Activated CD4-positive, alpha-beta T cell treated with anti-CD3 and anti-CD28 coated beads for 48 hours (primary cell): ENCODE measurements at regions not wholly inside any gene's neighbourhood (a gene's known extent, or its start where the extent isn't known, plus 50 kb on each side); places are given as distances from the start of the nearest gene placed in this dataset.

Experiments used
- DNase-seq: peaks from one replicate; pipeline ENCODE4 v3.0.0-alpha.2; 2020

DNA sequence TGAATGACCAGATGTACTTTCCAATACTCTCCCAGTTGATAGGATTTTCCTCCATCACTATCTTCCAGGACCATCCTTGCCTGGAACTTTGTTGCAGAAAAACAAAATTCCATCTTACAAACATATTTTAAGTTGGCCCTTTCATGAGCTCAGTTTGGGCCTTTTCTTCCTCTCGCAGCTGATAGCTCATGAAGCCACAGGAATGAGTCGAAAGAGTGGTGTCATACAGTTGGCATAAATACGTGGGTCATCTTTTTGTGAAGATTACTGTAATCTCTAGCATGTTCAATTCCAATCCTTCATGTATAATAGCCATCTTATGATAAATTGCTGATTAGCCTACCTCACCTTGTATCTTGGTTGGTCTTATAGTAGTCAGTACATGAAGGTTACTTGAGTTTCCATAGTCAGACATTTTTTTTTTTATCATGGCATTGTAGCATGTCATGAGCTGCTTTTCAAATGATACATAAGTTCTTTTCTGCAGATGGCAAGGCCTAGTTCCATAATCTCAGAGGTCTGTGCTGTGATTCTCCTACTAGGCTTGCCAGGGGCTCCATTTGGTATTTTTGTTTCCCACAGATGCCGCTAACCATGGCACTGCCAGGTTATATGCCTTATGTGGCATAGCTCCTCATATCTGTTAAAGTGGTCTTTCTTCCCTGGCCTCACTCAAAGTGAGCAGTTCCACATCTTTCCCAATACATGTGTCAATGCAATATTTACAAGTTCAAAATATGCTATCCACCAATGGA lies 380.6 kb upstream of the DCN start:
- no peak for DNase-seq

DNA sequence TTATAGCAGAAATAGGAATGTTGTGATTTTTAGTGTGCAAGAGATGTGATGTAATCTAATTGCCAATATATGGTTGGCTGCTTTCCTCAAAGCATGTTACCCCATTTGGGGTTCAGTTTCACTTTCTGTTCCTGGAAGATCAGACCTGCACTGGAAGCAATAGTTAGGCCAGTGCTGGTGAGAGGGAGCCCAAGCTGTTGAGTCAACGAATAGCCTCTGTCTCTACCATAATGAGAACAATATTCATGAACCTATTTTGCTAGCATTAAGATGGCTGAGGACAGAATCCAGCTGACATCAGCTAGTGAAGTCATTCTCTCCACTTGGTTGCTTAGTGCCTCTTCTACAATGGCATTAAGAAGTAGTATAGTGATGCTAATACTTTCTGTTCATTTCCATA lies 379.9 kb upstream of the DCN start:
- no peak for DNase-seq

DNA sequence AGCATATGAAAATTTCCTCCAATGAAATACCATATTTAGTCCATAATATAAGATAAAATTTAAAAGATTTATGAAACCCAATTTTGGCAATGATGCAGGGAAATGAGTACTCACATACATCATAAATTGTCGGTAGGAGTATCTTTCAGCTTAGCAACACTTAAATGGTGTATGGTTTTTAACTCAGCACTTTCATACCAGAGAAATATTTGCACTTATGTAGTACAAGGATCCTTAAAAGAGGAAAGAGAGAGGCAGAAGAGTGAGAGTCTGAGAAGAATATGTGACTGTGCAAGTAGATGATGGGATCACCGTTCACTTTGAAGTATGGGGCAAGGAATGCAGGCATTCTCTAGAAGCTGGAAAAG lies 379.3 kb upstream of the DCN start:
- no peak for DNase-seq

DNA sequence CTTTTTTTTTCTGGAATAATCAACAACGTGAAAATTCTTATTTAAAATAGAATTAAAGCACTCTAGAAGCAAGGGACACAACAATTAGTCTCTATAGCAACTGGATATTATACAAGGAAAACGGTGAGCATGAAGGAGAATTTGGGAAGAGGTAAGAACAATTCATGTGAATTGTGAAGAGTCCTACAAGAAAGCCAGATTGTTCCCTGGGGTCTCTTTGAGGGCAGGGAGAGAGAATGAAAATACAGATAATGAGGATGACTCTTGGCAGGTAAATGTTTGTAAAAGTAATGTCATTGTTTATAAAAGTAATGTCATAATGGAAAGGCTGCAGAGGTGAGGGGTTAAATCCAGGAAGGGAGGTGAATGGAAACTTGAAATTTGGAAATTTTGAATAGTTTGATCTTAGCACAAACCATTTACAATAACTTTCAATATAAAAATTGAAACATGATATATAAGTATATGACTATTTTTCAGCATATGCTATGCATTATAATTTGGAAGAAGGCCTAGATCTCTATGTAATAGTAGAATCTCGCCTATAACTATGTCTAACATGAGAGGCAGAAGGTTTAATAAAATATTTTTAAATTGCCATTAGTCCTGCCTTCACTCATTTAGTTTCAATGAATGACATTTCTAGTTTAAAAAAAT lies 378.8 kb upstream of the DCN start:
- DNase-seq, result no peak

DNA sequence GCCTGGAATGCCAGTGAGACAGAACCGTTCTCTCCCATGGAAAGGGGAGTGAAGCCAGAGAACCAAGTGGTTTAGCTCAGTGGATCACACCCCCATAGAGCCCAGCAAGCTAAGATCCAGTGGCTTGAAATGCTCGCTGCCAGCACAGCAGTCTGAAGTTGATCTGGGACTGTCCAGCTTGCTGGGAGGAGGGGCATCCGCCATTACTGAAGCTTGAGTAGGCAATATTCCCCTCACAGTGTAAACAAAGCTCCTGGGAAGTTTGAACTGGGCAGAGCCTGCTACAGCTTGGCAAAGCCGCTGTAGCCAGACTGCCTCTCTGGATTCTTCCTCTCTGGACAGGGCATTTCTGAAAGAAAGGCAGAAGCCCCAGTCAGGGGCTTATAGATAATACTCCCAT lies 374.3 kb upstream of the DCN start:
- DNase-seq, result no peak

DNA sequence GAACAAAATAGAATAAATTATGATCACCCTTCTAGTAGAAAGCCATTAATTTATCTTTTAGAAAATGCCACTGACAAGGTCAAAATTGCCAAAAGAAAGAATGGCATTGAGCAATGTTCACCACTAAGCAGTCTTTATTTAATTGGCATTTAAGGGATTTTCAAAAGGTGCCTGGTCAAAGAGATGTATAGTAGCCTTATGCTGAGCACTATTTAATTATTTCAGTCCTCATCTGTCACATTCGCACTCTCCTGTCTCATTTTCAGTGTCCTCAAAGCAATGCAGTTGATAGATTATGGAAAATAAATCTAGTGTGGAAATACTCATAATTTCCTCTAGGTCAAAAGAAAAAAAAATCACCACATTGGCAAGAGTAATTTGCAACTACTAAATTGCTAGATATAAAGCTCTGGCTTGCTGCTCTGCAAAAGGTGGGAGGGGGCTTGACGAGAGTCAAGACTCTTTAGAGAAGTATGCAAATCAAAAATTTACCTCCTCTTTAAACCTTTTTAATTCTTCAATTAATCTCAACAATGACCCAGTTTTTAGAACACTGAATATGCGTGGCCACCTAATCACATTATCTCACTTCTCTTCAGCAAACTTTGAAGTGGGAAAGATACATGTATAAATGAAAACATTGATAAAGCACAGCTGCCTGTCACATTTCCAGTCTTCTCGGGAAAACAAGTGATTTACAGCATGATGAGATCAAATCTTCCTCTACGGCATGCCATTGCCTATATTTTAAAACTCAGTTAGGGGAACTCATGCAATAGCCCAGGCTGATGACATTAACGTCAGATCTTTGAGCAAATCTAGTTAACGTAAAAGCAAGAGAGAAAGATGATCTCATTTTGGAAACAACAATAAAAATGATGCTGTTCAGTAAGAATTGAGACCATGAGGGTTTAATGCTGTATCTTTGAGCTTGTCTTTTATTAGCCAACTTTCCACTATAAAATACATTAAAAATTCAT lies 373.1 kb upstream of the DCN start:
- DNase-seq, result no peak

DNA sequence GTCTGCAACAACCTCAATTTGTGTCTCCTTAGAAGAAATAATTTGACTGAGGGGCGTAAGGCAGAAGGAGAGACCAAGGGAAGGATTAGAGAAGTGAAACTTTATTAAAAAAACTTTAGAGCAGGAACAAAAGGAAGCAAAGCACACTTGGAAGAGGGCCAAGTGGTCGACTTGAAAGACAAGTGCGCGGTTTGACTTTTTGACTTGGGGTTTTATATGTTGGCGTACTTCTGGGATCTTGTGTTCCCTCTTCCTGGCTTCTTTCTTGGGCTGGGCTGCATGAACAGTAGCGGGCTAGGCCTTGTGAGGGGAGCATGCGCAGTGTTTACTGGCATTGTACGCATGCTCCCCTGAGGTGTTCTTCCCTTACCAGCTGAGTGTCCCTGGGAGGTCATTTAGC lies 369.3 kb upstream of the DCN start:
- no peak for DNase-seq

DNA sequence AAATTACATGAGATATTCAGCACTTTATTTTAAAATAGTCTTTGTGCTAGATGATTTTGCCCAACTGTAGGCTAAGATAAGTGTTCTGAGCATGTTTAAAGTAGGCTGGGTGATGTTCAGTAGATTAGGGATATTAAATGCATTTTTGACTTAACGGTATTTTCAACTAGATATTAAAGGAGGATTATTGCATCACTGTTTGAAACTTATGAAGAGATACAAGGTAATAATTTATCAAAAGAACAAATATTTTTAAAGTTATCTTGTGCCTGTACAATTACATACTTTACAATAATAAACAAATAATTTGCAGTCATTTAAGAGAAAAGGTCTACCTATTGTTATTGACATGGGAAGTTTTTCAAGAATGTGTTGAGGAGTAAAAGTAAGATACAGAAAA lies 368.6 kb upstream of the DCN start:
- no peak for DNase-seq

DNA sequence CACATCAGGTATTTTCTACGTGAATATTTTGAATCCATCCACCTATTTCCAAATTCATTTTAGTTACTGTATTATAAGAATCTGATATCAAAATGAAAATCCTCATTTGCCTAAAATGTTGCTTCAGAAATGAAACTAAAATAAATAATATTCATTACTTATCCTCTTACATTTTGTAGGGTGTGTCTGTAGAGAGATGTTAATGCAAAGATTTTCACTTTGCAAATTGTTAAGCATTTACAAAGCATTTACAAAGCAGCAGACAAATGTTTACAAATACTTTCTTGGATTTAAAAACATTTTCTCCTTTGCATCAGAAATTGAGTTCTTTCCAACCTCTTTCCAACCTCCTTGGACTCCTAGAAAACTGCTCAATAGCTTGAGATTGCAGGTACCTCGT lies 360.0 kb upstream of the DCN start:
- no peak for DNase-seq

DNA sequence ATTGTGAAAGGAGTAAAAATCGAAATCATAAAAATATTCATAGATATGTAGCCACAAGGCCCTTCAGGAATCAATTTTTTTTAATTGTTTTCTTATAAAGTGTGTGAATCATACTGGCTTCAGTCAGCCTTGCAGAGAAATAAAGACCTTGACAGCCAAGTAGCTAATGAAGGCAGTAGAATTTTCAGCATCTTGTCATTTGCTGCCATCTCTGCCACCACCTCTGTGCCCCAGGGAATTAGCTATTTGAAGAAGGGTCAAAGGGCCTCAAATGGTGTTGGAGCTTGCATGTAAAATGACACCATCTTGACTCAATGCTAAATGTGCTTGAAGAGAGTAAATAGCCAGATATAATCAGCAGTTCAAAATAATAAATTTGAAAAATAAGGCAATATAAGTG lies 359.4 kb upstream of the DCN start:
- DNase-seq, result no peak

DNA sequence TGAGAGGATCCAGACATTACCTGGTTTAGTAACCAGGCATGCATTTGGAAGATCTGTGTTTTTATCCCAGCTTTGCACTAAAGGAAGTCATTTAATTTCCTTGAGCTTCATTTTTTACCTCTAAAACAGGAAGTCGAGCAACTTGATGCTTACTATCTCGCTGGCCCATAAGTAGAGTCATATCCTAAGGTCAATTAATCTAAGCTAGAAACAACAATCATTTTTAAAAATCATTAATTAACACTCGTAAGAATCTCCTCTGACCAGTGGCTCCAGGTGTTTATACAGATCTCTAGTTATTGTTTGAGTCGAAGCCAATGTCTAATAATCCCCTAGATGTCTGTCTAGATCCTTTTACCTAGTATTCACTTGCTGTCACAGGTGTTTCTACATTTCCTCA lies 355.8 kb upstream of the DCN start:
- DNase-seq, result no peak

DNA sequence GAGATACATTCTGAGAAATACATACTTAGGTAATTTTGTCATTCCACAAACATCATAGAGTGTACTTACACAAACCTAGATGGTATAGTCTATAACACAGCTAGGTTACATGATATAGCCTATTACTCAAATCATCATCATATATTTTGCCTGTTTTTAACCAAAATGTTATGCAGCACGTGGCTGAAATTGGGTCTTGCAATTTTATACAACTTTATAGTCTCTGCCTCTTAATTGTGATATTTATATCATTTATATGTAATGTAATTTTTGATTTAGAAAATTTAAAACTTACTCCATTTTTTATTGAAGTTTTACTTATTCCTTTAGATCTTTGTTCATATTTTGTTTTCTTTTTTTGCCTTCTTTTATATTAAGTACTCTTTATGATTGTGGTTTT lies 350.7 kb upstream of the DCN start:
- DNase-seq, result no peak

DNA sequence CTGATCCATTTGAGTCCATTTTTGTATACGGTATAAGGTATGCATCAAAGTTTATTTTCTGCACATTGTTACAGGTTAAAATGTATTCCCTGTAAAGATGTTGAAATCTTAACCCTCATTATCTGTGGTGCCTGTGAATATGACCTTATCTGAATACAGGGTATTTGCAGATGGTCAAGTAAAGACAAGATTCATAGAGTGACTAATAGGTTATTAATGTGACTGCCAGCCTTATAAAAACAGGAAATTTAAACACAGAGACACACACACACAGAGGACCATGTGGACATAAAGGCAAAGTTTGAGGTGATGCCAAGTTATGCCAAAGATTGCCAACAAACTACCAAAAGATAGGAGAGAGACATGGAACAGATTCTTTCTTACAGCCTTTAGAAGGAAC lies 347.2 kb upstream of the DCN start:
- no peak for DNase-seq

DNA sequence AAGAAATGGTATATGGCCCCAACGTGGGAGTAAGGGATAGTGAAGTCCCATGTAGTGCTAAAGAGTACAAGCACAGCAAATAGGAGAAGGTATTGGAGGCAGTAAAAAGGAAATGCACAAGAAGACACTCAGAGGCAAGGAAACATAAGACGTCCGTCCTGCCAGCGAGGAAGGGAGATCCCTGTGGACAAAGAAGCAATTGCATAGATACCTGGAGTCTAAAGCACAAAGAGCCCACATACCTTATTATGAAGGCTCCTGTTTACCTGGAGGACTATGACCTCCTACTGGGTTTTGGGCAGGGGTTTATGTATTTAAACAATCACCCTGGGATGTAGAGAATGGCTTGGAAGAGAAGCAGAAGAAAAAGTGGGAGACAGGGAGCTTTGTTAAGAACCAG lies 341.2 kb upstream of the DCN start:
- DNase-seq, result no peak

DNA sequence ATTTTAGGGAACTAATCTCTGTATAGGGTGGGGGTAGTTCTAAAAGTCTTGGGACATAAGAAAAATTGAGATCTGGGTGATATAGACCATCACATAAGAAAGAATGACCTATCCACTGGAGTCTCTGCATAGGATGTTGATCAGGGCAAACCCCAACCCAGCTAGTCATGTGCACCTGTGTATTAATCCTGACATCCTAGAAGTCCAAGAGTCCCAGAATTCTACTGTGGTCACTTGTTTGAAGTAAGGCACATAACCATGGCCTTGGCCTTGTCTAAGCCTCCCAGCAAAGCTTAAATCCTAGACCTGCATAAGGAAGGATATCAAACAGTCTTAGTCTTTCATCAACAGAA lies 334.1 kb upstream of the DCN start:
- DNase-seq, result no peak

DNA sequence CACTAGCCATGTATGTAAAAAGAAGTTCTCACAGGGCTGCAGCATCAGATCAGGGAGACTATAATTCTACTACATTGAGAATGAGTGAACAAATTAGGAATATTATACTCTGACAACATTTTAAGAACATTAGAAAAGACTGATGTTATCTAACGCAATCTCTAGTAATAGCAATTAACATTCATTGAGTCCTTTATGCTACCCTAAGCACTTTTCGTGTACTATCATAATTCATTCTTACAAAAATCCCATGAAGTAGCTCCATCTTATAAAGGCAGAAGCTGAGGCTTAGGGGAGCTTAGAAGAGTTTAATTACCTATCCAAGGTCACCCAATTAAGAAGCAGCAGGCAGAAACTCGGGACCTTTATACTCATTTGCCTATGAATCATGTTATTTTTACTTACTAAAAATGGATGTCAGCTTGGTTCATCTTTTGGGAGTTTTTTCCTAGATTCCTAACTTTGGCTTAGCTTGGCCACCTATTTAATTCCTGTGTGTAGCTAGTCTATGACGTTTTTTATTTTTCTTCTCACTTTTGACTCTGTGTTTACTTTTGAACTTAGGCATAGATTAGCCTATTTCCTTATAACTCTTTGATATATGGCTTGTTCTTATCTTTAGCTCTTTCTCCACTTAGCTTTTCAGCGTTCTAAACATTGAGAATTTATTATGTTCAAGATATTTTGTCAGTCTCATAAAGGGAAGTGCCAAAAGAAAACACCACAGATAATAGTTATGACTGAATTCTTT lies 333.5 kb upstream of the DCN start:
- DNase-seq, result no peak

DNA sequence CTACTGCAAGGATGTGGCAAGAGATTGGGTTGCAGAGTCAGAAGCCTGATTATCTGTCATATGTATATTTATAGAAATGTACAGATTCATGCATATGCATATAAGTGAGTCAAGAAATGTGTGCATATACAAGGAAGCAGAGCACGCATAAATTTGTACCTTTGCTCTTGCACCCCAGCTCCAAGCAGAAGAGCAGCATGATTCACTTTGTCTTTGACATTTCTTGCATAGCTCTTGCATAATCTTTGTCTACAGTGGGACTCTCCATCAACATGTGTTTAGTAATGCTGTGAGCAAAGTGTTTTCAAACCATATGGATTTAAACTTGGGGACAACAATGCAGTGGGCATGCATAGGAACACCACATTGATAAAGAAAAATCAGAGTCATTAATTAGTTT lies 330.7 kb upstream of the DCN start:
- no peak for DNase-seq

DNA sequence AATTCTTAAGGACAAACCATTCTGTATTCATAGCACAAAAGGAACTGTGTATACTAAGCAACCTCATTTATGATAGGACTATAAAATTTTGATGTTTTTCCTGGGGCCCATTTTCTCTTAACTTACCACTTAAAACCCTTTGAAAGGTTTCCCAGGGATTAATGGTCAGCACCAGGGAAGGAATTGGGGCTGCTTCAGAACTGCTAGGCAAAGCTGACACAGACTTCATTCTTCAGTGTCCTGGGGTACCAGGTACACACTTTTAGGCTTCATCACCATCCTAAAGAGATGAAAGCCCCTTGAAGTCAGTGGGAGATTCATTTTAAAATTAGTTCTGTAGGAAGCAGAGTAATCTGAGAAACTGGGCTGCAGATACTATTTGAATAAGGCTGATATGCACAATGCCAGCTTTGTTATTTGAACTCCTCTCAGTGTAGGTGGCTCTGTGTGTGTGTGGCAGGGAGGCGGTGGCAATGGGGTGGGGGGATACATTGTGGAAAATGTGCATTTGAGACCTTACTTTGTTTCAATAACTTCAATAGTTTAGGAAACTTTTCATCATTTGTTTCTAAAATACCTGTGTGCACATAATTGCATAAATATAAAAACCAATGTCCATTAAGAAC lies 329.3 kb upstream of the DCN start:
- DNase-seq, result no peak

DNA sequence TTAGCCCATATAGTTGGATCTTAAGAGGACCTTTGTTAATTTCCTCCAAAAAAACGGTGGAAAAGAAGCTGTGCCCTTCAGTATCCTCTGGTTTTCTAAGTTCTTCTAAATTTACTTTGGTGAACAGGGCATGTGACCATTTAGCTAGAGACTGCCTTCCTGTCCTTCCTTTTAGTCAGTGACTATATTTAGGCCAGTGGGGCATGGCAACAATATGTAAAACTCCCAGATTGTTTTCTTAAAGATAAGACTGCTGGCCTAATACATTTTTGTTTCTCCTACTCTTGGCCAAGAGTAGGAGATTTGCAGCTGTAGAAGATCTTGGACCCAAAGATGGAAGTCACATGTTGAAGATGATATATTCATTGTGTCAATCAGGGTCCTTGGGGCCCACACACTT lies 325.1 kb upstream of the DCN start:
- DNase-seq, result no peak

DNA sequence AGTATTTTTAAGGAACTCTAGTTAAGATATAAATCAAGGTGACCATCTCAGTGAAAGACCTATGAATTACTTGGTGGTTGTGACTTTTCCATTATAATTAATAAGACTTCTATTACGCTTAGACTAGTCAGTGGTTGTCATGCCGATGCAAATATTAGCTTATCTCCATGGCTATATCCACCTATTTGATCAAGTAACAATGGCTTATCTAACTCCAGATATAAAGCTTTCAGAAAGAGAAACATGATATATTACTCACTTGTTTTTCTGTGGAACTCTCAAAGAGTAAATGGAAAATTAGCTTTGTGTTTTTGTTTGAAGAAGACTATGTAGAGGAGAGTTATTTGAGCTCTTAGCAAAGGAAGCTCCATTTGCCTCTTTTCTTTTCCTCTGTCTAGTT lies 323.8 kb upstream of the DCN start:
- DNase-seq, result no peak

DNA sequence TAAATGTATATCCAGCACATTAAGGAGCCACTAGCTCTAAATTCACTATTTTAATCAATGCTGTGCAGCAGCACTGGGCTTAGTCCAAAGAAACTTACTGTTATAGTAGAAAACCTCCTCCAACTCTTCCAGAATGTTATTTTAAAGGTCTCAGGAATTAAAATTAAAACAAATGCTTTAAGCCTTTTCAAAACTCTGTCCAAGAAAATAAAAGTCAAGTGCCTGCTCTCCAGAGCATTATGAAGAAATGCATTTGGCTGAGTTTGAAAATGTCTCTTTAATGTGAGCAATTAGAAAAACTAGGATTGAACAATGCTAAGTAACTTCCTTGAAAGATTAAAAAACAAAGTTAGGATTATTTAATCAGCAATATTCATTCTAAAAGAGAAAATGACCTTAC lies 322.4 kb upstream of the DCN start:
- no peak for DNase-seq

DNA sequence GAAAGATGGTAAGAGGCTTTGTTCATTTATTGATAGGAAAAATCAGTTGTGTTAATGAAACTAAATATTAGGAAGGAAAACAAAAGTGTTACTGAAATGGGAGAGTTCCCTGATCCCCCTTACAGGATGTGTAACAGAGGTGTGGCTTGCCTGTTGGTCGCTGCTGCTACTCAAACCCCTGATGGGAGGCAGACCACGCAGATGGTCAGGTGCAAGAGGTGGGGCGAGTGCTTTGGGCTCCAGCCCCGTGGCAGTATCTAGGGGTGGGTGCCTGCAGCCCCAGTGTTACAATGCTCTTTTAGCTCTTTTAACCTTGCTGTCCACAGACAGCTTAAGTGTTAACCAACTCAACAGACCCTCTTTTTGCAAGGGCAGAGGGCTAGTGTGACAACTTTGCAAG lies 319.6 kb upstream of the DCN start:
- DNase-seq, result no peak

DNA sequence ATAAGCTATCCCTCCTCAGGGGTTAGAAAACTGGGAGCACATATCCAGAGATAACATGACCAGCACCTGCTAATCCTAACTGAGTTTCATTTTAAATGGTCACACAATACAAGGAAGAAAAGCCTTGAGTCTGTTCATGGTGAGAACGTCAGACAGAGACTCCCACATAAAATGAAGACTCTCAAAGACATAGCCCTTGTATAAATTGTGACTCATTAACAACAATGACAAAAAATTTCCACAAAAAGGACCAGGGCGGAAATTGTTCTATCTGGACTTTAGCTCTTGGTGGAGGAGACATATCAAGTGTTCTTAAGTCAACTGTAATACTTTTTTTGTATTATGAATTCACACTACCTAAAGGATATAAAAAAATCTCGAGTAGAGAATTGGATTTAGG lies 313.7 kb upstream of the DCN start:
- no peak for DNase-seq
